BJ (cell line): ENCODE measurements at regions not wholly inside any gene's neighbourhood (a gene's known extent, or its start where the extent isn't known, plus 50 kb on each side); places are given as distances from the start of the nearest gene placed in this dataset.

Source experiments
- CTCF ChIA-PET: fragments of 350-600 bp; formaldehyde crosslinking; extraction: SDS; loops from one replicate; lab custom pipeline; 2021; ENCODE audit warnings: antibody characterized with exemption, inconsistent platforms; lab: Yijun Ruan, JAX
- POLR2A ChIA-PET: fragments of 300-600 bp; sonication (Branson Sonifier 250); formaldehyde crosslinking; extraction: SDS; loops from one replicate; lab custom pipeline; 2021; ENCODE audit warnings: antibody characterized with exemption; lab: Charles Lee
- DNase-seq: peaks from one replicate; pipeline ENCODE4 v3.0.0-alpha.2; 2011; ENCODE audit warnings: low read depth
- H3K27me3 ChIP-seq: 2 replicates; pipeline ENCODE4 v1.6.0; 2011; ENCODE audit warnings: low read length; ENCODE audit not compliant: control insufficient read depth, insufficient read depth
- H3K36me3 ChIP-seq: 2 replicates; pipeline ENCODE4 v1.5.1; 2011; ENCODE audit warnings: low read length; ENCODE audit not compliant: control insufficient read depth, insufficient read depth
- H3K4me3 ChIP-seq: 2 replicates; pipeline ENCODE4 v1.5.1; 2011; ENCODE audit warnings: low read depth, mild to moderate bottlenecking, control low read depth, low read length
- TF ChIP-seq, protein P1 (sequence below): IDR thresholded peaks from 2 replicates; pipeline ENCODE4 v1.5.1; 2011; ENCODE audit warnings: low read depth, mild to moderate bottlenecking, control low read depth, inconsistent platforms, low read length, moderate library complexity; ENCODE audit not compliant: insufficient read depth

DNA sequence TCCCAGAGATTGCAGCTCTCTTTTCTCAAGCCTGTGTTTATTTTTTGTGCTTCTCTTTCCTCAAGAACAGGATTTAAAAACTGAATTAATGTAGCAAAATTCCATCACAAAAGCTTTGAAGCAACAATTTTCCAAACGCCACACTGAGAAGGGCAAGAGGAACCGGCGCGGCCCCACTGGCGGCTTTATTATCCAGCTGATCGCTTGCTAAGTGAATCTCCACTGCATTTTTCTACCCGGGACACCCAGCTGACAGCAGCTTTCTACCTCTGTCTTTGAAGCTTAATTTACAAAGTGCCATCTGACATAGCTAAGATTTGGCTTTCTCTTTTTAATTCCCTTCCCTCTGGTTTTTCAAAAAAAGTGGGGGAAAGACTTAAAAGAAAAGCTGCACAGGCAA, 369.3 kb upstream of the C1orf174 start:
- Histone ChIP-seq H3K36me3 (no peaks in the 10 kb centered on the region), H3K4me3 (no peak overlapping the region), H3K27me3 (no peaks in the 10 kb centered on the region)
- no peak for DNase-seq
- CTCF ChIA-PET: no interaction called here
- TF ChIP-seq, protein P1, sequence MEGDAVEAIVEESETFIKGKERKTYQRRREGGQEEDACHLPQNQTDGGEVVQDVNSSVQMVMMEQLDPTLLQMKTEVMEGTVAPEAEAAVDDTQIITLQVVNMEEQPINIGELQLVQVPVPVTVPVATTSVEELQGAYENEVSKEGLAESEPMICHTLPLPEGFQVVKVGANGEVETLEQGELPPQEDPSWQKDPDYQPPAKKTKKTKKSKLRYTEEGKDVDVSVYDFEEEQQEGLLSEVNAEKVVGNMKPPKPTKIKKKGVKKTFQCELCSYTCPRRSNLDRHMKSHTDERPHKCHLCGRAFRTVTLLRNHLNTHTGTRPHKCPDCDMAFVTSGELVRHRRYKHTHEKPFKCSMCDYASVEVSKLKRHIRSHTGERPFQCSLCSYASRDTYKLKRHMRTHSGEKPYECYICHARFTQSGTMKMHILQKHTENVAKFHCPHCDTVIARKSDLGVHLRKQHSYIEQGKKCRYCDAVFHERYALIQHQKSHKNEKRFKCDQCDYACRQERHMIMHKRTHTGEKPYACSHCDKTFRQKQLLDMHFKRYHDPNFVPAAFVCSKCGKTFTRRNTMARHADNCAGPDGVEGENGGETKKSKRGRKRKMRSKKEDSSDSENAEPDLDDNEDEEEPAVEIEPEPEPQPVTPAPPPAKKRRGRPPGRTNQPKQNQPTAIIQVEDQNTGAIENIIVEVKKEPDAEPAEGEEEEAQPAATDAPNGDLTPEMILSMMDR: no peak
- POLR2A ChIA-PET: no interaction called here

DNA sequence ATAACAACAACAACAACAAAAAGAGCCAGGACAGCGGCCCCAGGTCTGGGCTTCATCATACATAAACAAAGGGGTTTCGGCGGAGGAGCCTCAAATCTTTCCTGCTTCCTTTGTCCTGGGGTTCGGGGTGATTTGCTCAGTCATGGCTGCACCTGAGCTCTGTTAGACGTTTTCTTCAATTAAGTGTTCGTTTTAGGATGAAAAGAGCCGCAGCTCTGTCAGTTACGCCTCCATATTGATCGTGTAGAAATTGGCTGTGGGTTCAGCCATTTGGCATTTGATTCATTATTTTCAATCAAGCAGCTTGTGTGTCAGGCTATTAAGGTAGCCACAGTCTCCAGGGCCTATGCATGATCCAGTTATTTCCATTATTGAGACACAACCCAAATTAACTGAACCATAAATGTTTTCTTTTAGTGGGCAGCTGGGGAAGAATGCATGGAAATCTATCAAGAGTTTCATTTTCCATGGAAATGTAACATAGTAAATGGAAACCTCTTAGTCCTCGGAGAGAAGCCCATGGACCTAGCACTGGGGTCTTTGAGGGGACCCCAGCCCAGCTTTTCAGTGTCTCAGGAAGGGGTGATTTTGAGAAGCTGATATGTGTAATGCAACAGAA, 370.0 kb upstream of the C1orf174 start:
- Histone ChIP-seq H3K4me3 (no peak overlapping the region), H3K36me3 (no peaks in the 10 kb centered on the region), H3K27me3 (no peaks in the 10 kb centered on the region)
- ChIA-PET POLR2A (no interaction called here), CTCF (no interaction called here)
- no peak for DNase-seq
- TF ChIP-seq, protein P1: no peak

DNA sequence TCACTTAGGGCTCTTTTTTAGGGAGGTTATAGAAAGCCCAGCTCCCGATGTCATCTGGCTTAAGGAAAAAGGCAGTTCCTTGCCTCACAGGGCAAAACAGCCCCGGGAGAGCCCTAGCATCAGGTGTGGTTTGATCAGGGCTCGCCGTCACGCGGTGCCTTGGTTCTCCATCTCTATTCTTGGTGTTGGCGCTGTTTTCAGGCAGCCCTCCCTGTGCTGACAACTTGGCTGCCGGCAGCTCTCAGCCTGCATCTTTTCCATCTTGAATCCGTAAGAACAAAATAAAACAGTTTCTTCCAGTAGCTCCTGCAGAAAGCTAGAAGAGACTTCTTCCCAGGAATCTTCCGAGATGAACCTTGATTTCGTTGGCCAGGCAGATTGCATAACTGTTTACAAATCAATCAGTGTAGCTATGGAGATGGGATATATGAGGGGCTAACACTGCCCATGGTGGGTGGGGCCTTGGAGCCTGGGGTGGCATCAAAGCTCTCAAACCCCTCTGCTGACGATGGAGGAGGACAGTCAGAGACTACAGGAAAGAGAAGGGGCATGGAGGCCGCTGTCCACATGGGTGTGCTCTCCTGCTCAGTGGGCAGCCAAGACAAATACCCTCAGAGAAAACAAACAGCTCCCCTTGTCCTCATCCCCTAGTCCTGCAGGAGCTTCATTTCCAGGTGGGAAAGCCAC, 370.7 kb upstream of the C1orf174 start:
- H3K4me3 ChIP-seq: no peak overlapping the region
- H3K27me3 ChIP-seq: no peaks in the 10 kb centered on the region
- H3K36me3 ChIP-seq: no peaks in the 10 kb centered on the region
- ChIA-PET CTCF (no interaction called here), POLR2A (no interaction called here)
- DNase-seq: no peak
- TF ChIP-seq, protein P1: no peak

DNA sequence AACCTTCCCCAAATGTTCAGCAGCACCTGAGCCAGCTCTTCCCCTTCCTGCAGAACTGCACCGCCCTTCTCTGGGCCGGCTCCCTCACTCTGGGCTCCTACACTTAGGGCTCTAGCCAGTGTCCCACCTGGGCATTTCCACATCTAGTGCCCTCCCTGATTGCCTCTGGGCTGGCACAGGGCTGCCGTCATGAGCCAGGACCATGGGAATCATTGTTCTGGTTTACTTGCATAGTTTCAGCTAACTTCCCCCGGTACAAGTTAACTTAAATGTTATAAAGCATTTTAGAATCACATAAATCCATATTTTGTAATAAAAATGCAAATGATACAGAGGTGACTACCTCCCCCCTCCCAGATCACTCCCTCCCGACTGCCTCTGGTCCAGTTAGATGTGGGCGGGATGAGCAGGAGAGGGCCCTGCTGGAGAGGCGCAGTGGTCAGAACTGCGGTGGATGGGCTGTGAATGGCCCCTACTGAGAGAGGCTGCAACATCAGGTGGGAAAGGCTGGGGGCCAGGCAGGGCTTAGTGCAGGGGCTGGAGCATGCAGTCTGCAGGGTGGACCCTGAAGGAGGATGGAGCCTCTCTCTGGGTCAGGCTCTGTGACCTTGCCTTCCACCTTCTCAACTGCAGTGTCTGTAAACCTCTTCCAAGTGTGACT, 371.4 kb upstream of the C1orf174 start:
- POLR2A ChIA-PET: no interaction called here
- H3K36me3 ChIP-seq: no peaks in the 10 kb centered on the region
- CTCF ChIA-PET: no interaction called here
- H3K27me3 ChIP-seq: no peaks in the 10 kb centered on the region
- TF ChIP-seq, protein P1: no peak
- H3K4me3 ChIP-seq: no peak overlapping the region
- no peak for DNase-seq

DNA sequence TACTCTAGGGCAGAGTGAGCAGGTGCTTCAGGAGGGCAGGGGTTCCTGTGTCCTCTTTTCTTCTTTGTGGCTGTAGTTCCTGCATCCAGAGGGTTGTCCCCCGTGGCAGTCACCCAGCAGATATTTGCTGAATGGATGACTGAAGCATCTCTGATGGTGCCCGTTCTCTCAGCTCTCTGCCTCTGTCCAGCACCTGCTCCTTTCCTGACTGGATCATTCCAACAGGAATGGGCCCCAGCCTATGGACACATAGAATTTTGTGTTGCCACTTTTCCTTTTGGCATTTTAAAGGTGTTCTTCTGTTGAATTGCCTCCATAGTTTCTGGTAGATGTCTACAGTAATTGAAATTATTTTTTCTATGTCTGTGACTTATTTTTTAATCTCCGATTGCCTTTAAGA, 372.5 kb upstream of the C1orf174 start:
- Histone ChIP-seq H3K4me3 (no peak overlapping the region), H3K27me3 (no peaks in the 10 kb centered on the region), H3K36me3 (no peaks in the 10 kb centered on the region)
- TF ChIP-seq, protein P1: no peak
- DNase-seq: no peak
- POLR2A ChIA-PET: no interaction called here
- CTCF ChIA-PET: no interaction called here
